Fibroblast of villous mesenchyme (primary cell): ENCODE measurements at regions not wholly inside any gene's neighbourhood (a gene's known extent, or its start where the extent isn't known, plus 50 kb on each side); places are given as distances from the start of the nearest gene placed in this dataset.

Source experiments
- DNase-seq: peaks from one replicate; pipeline ENCODE4 v3.0.0-alpha.2; 2010; ENCODE audit warnings: low read depth
- H3K4me3 ChIP-seq: 2 replicates; pipeline ENCODE4 v1.5.1; 2011; ENCODE audit warnings: low read depth, mild to moderate bottlenecking, low read length
- TF ChIP-seq, protein P1 (sequence below): IDR thresholded peaks from 2 replicates; pipeline ENCODE4 v1.5.1; 2012; ENCODE audit warnings: low read depth, mild to moderate bottlenecking, low read length; ENCODE audit not compliant: insufficient read depth

DNA sequence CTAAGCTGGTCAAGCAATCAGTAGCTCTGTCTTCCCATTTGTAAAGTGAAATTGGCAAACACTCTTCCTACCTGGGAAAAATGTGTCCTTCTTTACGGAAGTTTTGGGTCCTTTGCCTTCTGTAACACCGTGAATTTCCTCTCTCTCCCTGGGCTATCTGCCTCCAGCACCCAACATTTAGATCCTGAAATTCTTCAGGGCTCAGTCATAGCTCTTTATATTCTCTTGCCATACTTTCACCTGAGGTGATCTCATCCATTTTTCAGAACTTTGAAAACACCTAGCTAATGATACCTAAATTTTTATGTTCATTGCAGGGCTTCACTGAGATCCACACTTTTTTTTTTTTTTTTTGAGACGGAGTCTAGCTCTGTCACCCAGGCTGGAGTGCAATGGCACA lies 1042.2 kb downstream of the DIAPH3 start:
- DNase-seq: no peak
- no peak overlapping the region for H3K4me3 ChIP-seq
- TF ChIP-seq, protein P1, sequence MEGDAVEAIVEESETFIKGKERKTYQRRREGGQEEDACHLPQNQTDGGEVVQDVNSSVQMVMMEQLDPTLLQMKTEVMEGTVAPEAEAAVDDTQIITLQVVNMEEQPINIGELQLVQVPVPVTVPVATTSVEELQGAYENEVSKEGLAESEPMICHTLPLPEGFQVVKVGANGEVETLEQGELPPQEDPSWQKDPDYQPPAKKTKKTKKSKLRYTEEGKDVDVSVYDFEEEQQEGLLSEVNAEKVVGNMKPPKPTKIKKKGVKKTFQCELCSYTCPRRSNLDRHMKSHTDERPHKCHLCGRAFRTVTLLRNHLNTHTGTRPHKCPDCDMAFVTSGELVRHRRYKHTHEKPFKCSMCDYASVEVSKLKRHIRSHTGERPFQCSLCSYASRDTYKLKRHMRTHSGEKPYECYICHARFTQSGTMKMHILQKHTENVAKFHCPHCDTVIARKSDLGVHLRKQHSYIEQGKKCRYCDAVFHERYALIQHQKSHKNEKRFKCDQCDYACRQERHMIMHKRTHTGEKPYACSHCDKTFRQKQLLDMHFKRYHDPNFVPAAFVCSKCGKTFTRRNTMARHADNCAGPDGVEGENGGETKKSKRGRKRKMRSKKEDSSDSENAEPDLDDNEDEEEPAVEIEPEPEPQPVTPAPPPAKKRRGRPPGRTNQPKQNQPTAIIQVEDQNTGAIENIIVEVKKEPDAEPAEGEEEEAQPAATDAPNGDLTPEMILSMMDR: no peak

DNA sequence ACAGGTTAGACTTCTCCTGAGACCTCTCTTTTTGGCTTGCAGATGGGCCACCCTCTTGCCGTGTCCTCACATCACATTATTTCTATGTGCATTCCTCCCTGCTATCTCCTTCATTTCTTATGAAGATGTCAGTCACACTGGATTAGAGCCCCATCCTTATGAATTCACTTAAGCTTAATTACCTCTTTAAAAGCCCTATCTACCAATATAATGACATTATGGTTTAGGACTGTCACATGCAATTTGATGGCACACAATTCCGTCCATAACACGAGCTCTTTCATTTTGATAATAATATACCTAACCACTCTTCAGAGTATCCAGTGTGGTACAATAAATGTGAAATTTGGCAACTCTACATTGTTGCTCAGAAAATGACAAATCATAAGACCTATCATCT lies 1037.3 kb downstream of the DIAPH3 start:
- TF ChIP-seq, protein P1: no peak
- H3K4me3 ChIP-seq: no peak overlapping the region
- DNase-seq: no peak

DNA sequence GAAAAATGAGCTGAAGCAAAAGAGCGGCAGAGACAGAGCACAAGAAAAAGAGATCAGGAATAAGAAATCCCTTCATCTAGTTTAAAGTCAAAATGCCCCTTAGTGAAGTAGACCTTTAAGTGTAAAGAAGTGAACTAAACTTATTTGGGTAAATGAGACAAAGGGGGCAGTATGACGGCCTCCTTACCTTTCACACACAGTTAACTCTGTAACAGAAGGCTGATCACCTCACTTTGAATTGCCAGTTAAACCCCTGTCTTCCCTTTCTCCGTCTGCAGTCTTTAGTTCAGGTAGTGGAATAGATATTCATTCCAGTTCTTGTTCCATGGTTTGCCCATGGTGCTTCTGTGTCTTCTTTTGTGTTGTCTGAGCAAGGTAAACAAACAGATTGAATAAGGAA lies 1029.8 kb downstream of the DIAPH3 start:
- TF ChIP-seq, protein P1: no peak
- H3K4me3 ChIP-seq: no peak overlapping the region
- no peak for DNase-seq

DNA sequence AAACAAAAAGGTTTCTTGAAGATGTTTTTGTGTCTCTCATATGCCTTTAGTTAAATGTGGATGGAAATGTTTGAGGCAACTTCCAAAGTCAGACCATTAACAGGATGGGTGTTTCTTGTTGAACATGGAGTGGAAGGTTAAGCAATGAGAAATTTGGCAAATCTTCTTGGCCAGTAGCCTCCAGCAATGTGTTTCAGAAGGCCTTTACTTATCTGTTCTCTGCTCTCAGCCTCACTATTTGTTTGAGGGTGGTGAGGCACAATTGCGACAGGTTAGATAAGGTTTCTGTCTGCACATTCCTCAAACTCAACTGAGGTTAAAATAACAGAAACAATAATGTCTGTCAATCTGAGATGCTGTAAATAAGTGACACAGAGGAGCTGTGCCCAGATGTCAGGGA lies 1019.0 kb downstream of the DIAPH3 start:
- DNase-seq: no peak
- no peak overlapping the region for H3K4me3 ChIP-seq
- TF ChIP-seq, protein P1: no peak

DNA sequence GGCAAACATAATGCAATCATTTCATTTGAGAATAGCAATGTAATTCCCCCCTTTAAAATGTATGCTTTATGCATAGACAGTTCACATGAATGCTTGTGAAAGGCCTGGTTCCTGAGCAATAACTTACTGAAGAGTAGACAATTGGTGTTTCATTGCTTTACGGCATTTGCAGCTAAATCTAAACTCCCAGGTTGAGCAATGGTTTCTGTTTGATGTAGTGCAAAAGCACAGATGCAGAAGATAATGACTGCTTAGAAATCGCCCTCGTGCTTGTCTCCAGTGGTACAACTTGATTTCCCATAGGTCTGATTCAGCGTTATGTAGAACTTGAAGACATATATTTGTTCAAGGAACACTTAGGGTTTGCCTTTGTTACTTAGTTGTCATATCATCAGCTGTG lies 1018.3 kb downstream of the DIAPH3 start:
- TF ChIP-seq, protein P1: no peak
- DNase-seq: no peak

DNA sequence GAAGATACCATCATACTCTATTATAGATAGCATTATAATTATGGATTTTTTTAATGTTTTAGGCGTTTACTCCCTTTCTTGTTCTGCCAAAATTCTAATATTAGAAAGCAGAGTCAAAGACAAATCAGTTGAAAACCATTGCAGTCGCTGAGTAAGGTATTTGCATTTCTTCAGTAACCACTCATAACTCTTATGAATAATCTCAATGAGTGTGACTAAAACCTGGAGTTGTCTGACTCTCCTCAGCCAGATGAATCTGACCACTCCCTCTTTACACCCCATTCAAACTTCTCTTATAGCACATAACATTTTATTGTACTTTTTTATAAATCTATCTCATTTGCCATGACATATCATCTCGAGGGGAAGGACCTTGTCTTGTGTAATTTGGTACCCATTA lies 1006.5 kb downstream of the DIAPH3 start:
- no peak for DNase-seq
- TF ChIP-seq, protein P1: no peak
- no peak overlapping the region for H3K4me3 ChIP-seq

More for the DNA sequence above, 1018.3 kb downstream of the DIAPH3 start:
- no peak overlapping the region for H3K4me3 ChIP-seq

DNA sequence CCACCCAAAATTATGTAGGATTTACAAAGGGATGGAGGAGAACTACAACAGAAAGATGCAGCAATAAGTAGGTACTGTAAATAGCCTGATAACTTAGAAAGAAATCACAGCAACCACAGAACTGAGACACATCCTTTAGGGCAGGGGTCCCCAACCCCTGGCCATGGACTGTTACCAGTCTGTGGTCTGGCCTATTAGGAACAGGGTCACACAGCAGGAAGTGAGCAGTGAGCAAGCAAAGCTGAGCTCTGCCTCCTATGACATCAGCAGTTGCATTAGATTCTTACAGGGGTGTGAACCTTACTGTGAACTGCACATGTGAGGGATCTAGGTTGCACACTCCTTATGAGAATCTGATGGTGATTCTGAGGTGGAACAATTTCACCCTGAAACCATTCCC lies 997.6 kb downstream of the DIAPH3 start:
- DNase-seq: no peak
- TF ChIP-seq, protein P1: no peak
- H3K4me3 ChIP-seq: no peak overlapping the region
